H1 (cell line): ENCODE measurements at regions not wholly inside any gene's neighbourhood (a gene's known extent, or its start where the extent isn't known, plus 50 kb on each side); places are given as distances from the start of the nearest gene placed in this dataset.

ENCODE experiments used
- CTCF ChIA-PET: fragments of 300-600 bp; sonication (Branson Sonifier 250); formaldehyde crosslinking; loops from one replicate; lab custom pipeline; 2021; ENCODE audit not compliant: partially characterized antibody; lab: Charles Lee
- POLR2A ChIA-PET: fragments of 300-600 bp; sonication (Branson Sonifier 250); formaldehyde crosslinking; loops from one replicate; lab custom pipeline; 2021; ENCODE audit warnings: inconsistent platforms; ENCODE audit not compliant: partially characterized antibody; lab: Charles Lee
- DNase-seq, 2 experiments: peaks; one replicate each; pipeline versions ENCODE4 v3.0.0 to v3.0.0-alpha.2; 2010 to 2022; ENCODE audit warnings: low spot score in 2 of 2, low read depth in 1 of 2, mixed read lengths in 1 of 2
- FAIRE-seq: peaks from 2 replicates; lab custom pipeline; 2011; peaks lifted over from hg19 to GRCh38; lab: Jason Lieb, UNC
- H2AFZ ChIP-seq: 2 replicates; pipeline ENCODE4 v1.8.1; 2012; ENCODE audit warnings: low read length, inconsistent platforms
- H2AK5ac ChIP-seq: 2 replicates; pipeline ENCODE4 v1.6.1; 2013; ENCODE audit warnings: low read depth, low read length
- H2BK120ac ChIP-seq: replicated peaks from 2 replicates; pipeline ENCODE3; 2013; ENCODE audit warnings: low read depth, low read length, inconsistent platforms
- H2BK12ac ChIP-seq: 2 replicates; pipeline ENCODE4 v1.6.1; 2013; ENCODE audit warnings: low read depth, low read length
- H2BK15ac ChIP-seq: 2 replicates; pipeline ENCODE4 v1.6.1; 2013; ENCODE audit warnings: low read length
- H2BK20ac ChIP-seq: 2 replicates; pipeline ENCODE4 v1.6.1; 2013; ENCODE audit warnings: low read length
- H2BK5ac ChIP-seq: 2 replicates; pipeline ENCODE4 v1.6.1; 2013; ENCODE audit warnings: low read depth, low read length
- H3K14ac ChIP-seq: 2 replicates; pipeline ENCODE4 v1.6.1; 2013; ENCODE audit warnings: inconsistent platforms; ENCODE audit not compliant: insufficient read length
- H3K18ac ChIP-seq: 2 replicates; pipeline ENCODE4 v1.6.1; 2013; ENCODE audit warnings: low read length; ENCODE audit errors: extremely low read depth
- H3K23ac ChIP-seq: 2 replicates; pipeline ENCODE4 v1.6.1; 2013; ENCODE audit warnings: inconsistent platforms; ENCODE audit not compliant: insufficient read length
- H3K23me2 ChIP-seq: 2 replicates; pipeline ENCODE4 v1.6.1; 2013; ENCODE audit warnings: low read depth, low read length
- H3K27ac ChIP-seq: 2 replicates; pipeline ENCODE4 v1.6.1; 2011; ENCODE audit warnings: low read depth, low read length, inconsistent platforms
- H3K27me3 ChIP-seq, 4 experiments: replicated peaks in 1 of 4; 1 replicate in 1 of 4; 2 replicates in 3 of 4; pipeline versions ENCODE4 v1.6.1 to v1.8.1; 2011 to 2013; ENCODE audit warnings: low read length in 3 of 4, mild to moderate bottlenecking in 3 of 4, inconsistent platforms in 2 of 4, mixed read lengths in 2 of 4, moderate library complexity in 1 of 4; ENCODE audit not compliant: control insufficient read depth in 3 of 4, insufficient read depth in 3 of 4; ENCODE audit errors: extremely low read depth in 1 of 4
- H3K36me3 ChIP-seq, 4 experiments: 2 replicates each; pipeline versions ENCODE4 v1.6.1 to v1.8.1; 2011 to 2013; ENCODE audit warnings: mild to moderate bottlenecking in 4 of 4, low read length in 3 of 4, moderate library complexity in 2 of 4, control low read depth in 1 of 4, inconsistent platforms in 1 of 4; ENCODE audit not compliant: insufficient read depth in 4 of 4, control insufficient read depth in 2 of 4
- H3K4ac ChIP-seq: replicated peaks from 2 replicates; pipeline ENCODE3; 2013; ENCODE audit warnings: low read length, low read depth, mixed read lengths, inconsistent platforms; ENCODE audit not compliant: insufficient read length
- H3K4me1 ChIP-seq, 4 experiments: replicated peaks in 1 of 4; 1 replicate in 1 of 4; 2 replicates in 3 of 4; pipeline versions ENCODE4 v1.6.1 to v1.8.1; 2011 to 2013; ENCODE audit warnings: low read length in 3 of 4, inconsistent platforms in 2 of 4, mixed read lengths in 1 of 4; ENCODE audit not compliant: insufficient read depth in 4 of 4, control insufficient read depth in 3 of 4
- H3K4me2 ChIP-seq, 2 experiments: 2 replicates each; pipeline versions ENCODE4 v1.6.1 to v1.8.1; 2011 to 2013; ENCODE audit warnings: low read depth in 2 of 2, low read length in 2 of 2, control low read depth in 1 of 2, inconsistent platforms in 1 of 2, mild to moderate bottlenecking in 1 of 2; ENCODE audit not compliant: insufficient read depth in 1 of 2
- H3K4me3 ChIP-seq, 4 experiments: fragments of 200-600, 300-600 bp in 1 of 4; sonication (generic), shearing (Covaris generic), sonication (Bioruptor Twin) in 1 of 4; 2 replicates each; pipeline versions ENCODE4 v1.5.1 to v1.8.1; 2011 to 2016; ENCODE audit warnings: low read length in 4 of 4, low read depth in 3 of 4, control low read depth in 2 of 4, inconsistent platforms in 2 of 4, mild to moderate bottlenecking in 2 of 4, mixed read lengths in 1 of 4, moderate library complexity in 1 of 4; ENCODE audit not compliant: insufficient read depth in 2 of 4; ENCODE audit errors: extremely low read depth in 1 of 4
- H3K56ac ChIP-seq: replicated peaks from 2 replicates; pipeline ENCODE3; 2013; ENCODE audit warnings: low read depth, mild to moderate bottlenecking, mixed read lengths, low read length, inconsistent platforms; ENCODE audit not compliant: insufficient read length
- H3K79me1 ChIP-seq: 2 replicates; pipeline ENCODE4 v1.6.1; 2013; ENCODE audit warnings: low read depth, low read length, control low read depth
- H3K79me2 ChIP-seq, 2 experiments: 2 replicates each; pipeline versions ENCODE4 v1.6.1 to v1.8.1; 2012 to 2013; ENCODE audit warnings: low read length in 2 of 2, mild to moderate bottlenecking in 2 of 2, inconsistent platforms in 1 of 2; ENCODE audit not compliant: insufficient read depth in 2 of 2, control insufficient read depth in 1 of 2
- H3K9ac ChIP-seq, 4 experiments: replicated peaks in 1 of 4; 1 replicate in 1 of 4; 2 replicates in 3 of 4; pipeline versions ENCODE4 v1.6.1 to v1.8.1; 2011 to 2013; ENCODE audit warnings: low read depth in 3 of 4, low read length in 3 of 4, control low read depth in 2 of 4, mild to moderate bottlenecking in 2 of 4, moderate library complexity in 2 of 4, inconsistent platforms in 1 of 4; ENCODE audit errors: extremely low read depth in 1 of 4
- H3K9me3 ChIP-seq, 2 experiments: 2 replicates each; pipeline versions ENCODE4 v1.6.1 to v1.8.1; 2012 to 2013; ENCODE audit warnings: mild to moderate bottlenecking in 2 of 2, moderate library complexity in 2 of 2, control low read depth in 1 of 2, inconsistent platforms in 1 of 2, low read depth in 1 of 2, low read length in 1 of 2, mixed read lengths in 1 of 2; ENCODE audit not compliant: insufficient read depth in 2 of 2
- H4K20me1 ChIP-seq, 2 experiments: replicated peaks in 1 of 2; 2 replicates each; pipeline versions ENCODE3 to v1.8.1; 2011 to 2013; ENCODE audit warnings: inconsistent platforms in 2 of 2, low read length in 2 of 2, mild to moderate bottlenecking in 1 of 2; ENCODE audit not compliant: insufficient read depth in 2 of 2, control insufficient read depth in 1 of 2
- H4K5ac ChIP-seq: 2 replicates; pipeline ENCODE4 v1.6.1; 2013; ENCODE audit warnings: low read length, low read depth, mixed read lengths, inconsistent platforms; ENCODE audit not compliant: insufficient read length
- H4K8ac ChIP-seq: 2 replicates; pipeline ENCODE4 v1.8.0; 2013; ENCODE audit warnings: mild to moderate bottlenecking, moderate library complexity, low read length, inconsistent platforms; ENCODE audit not compliant: insufficient read depth; ENCODE audit errors: extremely low read depth
- H4K91ac ChIP-seq: replicated peaks from 2 replicates; pipeline ENCODE3; 2013; ENCODE audit warnings: low read length, mixed read lengths, inconsistent platforms; ENCODE audit not compliant: insufficient read length
- BRCA1 ChIP-seq: IDR thresholded peaks from 2 replicates; pipeline ENCODE4 v1.6.1; 2012; ENCODE audit warnings: low read depth, low read length, improper control_type of control experiment
- CBX5 ChIP-seq: fragments of 300-800, 300-1000 bp; sonication (generic); IDR thresholded peaks from 2 replicates; pipeline ENCODE4 v1.7.1; 2016; ENCODE audit warnings: antibody characterized with exemption, low read length, low read depth
- CHD2 ChIP-seq: IDR thresholded peaks from 2 replicates; pipeline ENCODE4 v1.6.1; 2012; ENCODE audit warnings: low read length, improper control_type of control experiment
- CREB1 ChIP-seq: IDR thresholded peaks from 2 replicates; pipeline ENCODE4 v1.6.1; 2012; ENCODE audit warnings: inconsistent platforms
- HDAC2 ChIP-seq, 2 experiments: fragments of 300-600 bp in 1 of 2; sonication (generic) in 1 of 2; IDR thresholded peaks; 2 replicates each; pipeline ENCODE4 v1.6.1; 2011 to 2012; ENCODE audit warnings: low read depth in 2 of 2, low read length in 2 of 2, mild to moderate bottlenecking in 2 of 2, moderate library complexity in 2 of 2, borderline replicate concordance in 1 of 2, inconsistent platforms in 1 of 2
- KDM5A ChIP-seq: fragments of 200-600 bp; IDR thresholded peaks from 2 replicates; pipeline ENCODE4 v1.7.1; 2012; ENCODE audit warnings: mild to moderate bottlenecking, low read length, inconsistent platforms, mixed read lengths
- MAFK ChIP-seq: IDR thresholded peaks from 2 replicates; pipeline ENCODE4 v1.6.1; 2012; ENCODE audit warnings: low read depth, mild to moderate bottlenecking, improper control_type of control experiment, low read length
- PHF8 ChIP-seq: fragments of 200-600 bp; sonication (generic); conservative IDR thresholded peaks from 2 replicates; pipeline ENCODE4 v1.7.1; 2012; ENCODE audit warnings: low read depth, mild to moderate bottlenecking, inconsistent platforms, low read length, moderate library complexity
- POLR2AphosphoS5 ChIP-seq: IDR thresholded peaks from 2 replicates; pipeline ENCODE4 v1.6.1; 2011; ENCODE audit warnings: low read depth, low read length
- POU5F1 ChIP-seq: IDR thresholded peaks from 2 replicates; pipeline ENCODE4 v1.6.1; 2011; ENCODE audit warnings: low read depth, mild to moderate bottlenecking, low read length, moderate library complexity
- SIRT6 ChIP-seq: IDR thresholded peaks from one replicate; pipeline ENCODE4 v1.7.1; 2012; ENCODE audit warnings: low read length, inconsistent platforms
- SIX5 ChIP-seq: IDR thresholded peaks from 2 replicates; pipeline ENCODE4 v1.6.1; 2011; ENCODE audit warnings: mild to moderate bottlenecking, low read depth, low read length
- SP2 ChIP-seq: IDR thresholded peaks from 2 replicates; pipeline ENCODE4 v1.6.1; 2012; ENCODE audit warnings: mild to moderate bottlenecking, low read length, inconsistent platforms
- WGBS, 2 experiments: shearing (Covaris generic) in 1 of 2; methylation state at CpG; one replicate each; pipeline versions ENCODE4 v1.1.6 to v1.1.7; 2013 to 2015; ENCODE audit warnings: low lambda C conversion rate in 2 of 2, mixed read lengths in 2 of 2, inconsistent platforms in 1 of 2, low coverage in 1 of 2, missing lambda C conversion rate in 1 of 2; ENCODE audit not compliant: insufficient replicate concordance in 2 of 2, insufficient coverage in 1 of 2, insufficient read length in 1 of 2; ENCODE audit errors: extremely low coverage in 1 of 2, missing lambda C conversion rate in 1 of 2; 5-methylcytosine and 5-hydroxymethylcytosine counted together
- TF ChIP-seq, protein P1 (sequence below): IDR thresholded peaks from 2 replicates; pipeline ENCODE4 v1.6.1; 2011; ENCODE audit warnings: low read depth, mild to moderate bottlenecking, low read length; ENCODE audit not compliant: insufficient read depth

DNA sequence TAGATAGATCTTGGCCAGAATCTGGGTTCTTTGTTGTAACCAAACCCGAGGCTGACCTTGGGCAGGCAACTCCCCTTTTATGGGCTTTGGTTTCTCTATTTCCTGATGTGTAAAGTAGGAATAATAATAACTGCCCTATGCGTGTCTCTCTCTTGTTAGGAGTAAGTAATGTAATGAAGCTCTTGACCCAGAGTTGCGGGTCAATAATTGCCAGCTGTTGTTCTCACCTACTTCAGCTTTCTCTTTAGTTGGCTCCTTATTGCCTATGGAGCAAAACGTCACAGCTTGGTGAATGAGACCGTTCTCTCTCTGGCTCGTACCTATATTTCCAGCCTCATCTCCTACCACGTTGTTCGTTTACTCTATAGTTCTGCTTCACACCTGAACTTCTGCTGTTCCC, 56.6 kb upstream of the KIRREL3 start:
- Histone ChIP-seq H3K36me3 (no peaks in the 10 kb centered on the region), H3K56ac (no peak overlapping the region), H3K79me2 (no peaks in the 10 kb centered on the region), H3K14ac (no peak overlapping the region), H2BK12ac (no peak overlapping the region), H3K23me2 (no peaks in the 10 kb centered on the region), H2BK120ac (no peak overlapping the region), H3K9ac (no peak overlapping the region), H3K9me3 (no peaks in the 10 kb centered on the region), H3K27ac (no peak overlapping the region), H2BK20ac (no peak overlapping the region), H2BK15ac (no peak overlapping the region), H3K79me1 (no peaks in the 10 kb centered on the region), H2BK5ac (no peak overlapping the region), H3K4me1 (peaks cover 3 to 9% (median 8%) of the 10 kb centered on the region in 4 experiments; a peak in 6 of 7 replicates), H2AK5ac (no peak overlapping the region), H3K4me2 (no peak overlapping the region), H4K91ac (no peak overlapping the region), H3K18ac (no peak overlapping the region), H4K8ac (no peak overlapping the region), H3K4me3 (no peak overlapping the region), H4K5ac (no peak overlapping the region), H3K27me3 (no peaks in the 10 kb centered on the region; a peak in 1 of 7 replicates), H4K20me1 (no peaks in the 10 kb centered on the region), H2AFZ (no peak overlapping the region), H3K4ac (no peak overlapping the region), H3K23ac (no peak overlapping the region)
- FAIRE-seq (no peak), DNase-seq (no peak)
- POLR2A ChIA-PET = no interaction called here
- WGBS, 2 experiments = 94% methylated on average over 8 of the region's 8 CpGs; no CpG with 5 or more reads in 1 of the 2 experiments
- TF ChIP-seq POLR2AphosphoS5 (no peak), KDM5A (no peak), BRCA1 (no peak), CHD2 (no peak), POU5F1 (no peak), SP2 (no peak), HDAC2 (IDR thresholded peaks at IDR 0.05; ENCODE audit: borderline replicate concordance in 1 of 2, low read depth in 2 of 2, low read length in 2 of 2) (no peak), SIX5 (no peak), PHF8 (no peak), CBX5 (no peak), SIRT6 (no peak), CREB1 (no peak), MAFK (no peak)
- TF ChIP-seq, protein P1, sequence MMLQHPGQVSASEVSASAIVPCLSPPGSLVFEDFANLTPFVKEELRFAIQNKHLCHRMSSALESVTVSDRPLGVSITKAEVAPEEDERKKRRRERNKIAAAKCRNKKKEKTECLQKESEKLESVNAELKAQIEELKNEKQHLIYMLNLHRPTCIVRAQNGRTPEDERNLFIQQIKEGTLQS = no peak
- CTCF ChIA-PET = interaction anchor here (3.2 kb wide), 1 partner anchor 16 kb away, joined by 14 read pairs; no protein-coding TSS in a partner anchor
